Upper lobe of left lung (tissue), 4 donors: ENCODE measurements at regions not wholly inside any gene's neighbourhood (a gene's known extent, or its start where the extent isn't known, plus 50 kb on each side); places are given as distances from the start of the nearest gene placed in this dataset.

Experiments
- EP300 ChIP-seq, 4 donors: sonication (generic); formaldehyde crosslinking; IDR thresholded peaks; one replicate each; pipeline ENCODE4 v1.5.1; 2017; ENCODE audit warnings: antibody characterized with exemption in 4 of 4, control low read depth in 2 of 4
- POLR2A ChIP-seq, 4 donors: fragments of 450-650 bp; IDR thresholded peaks; one replicate each; pipeline ENCODE4 v1.5.1; 2016 to 2017; ENCODE audit warnings: antibody characterized with exemption in 4 of 4, mild to moderate bottlenecking in 2 of 4
- POLR2AphosphoS5 ChIP-seq, 2 donors: sonication (generic); formaldehyde crosslinking; IDR thresholded peaks; one replicate each; pipeline ENCODE4 v1.5.1; 2017; ENCODE audit warnings: antibody characterized with exemption in 2 of 2
- TF ChIP-seq, protein P1 (sequence below), 6 experiments: fragments of 450-650 bp in 4 of 6; fragments of 200-600 bp in 2 of 6; sonication (generic) in 2 of 6; IDR thresholded peaks; one replicate each; pipeline ENCODE4 v1.5.1; 2016 to 2019; ENCODE audit warnings: antibody characterized with exemption in 6 of 6

DNA sequence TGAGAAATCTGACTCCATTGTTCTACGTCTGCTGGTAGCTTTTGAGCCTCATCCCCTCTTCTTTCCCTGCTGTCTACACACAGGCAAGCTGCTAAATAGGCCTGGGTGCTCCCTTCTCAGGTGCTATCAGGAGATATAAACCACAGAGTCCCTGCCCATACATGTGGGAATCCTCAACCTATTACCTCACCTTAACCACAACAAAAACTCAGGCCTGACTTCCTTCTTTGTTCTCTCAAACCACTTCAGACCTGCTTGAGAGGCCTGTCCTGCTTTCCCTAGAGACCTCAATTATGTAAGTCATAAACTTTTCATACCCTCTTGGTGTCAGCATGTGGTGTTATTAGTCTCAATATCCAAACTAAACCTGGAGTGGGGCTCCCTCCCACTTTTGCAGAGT is 75.0 kb upstream of the MAGI2 start:
- TF ChIP-seq POLR2AphosphoS5 (IDR thresholded peaks at IDR 0.05) (no peak), POLR2A (IDR thresholded peaks at IDR 0.05) (no peak), EP300 (IDR thresholded peaks at IDR 0.05) (no peak)
- TF ChIP-seq, protein P1, sequence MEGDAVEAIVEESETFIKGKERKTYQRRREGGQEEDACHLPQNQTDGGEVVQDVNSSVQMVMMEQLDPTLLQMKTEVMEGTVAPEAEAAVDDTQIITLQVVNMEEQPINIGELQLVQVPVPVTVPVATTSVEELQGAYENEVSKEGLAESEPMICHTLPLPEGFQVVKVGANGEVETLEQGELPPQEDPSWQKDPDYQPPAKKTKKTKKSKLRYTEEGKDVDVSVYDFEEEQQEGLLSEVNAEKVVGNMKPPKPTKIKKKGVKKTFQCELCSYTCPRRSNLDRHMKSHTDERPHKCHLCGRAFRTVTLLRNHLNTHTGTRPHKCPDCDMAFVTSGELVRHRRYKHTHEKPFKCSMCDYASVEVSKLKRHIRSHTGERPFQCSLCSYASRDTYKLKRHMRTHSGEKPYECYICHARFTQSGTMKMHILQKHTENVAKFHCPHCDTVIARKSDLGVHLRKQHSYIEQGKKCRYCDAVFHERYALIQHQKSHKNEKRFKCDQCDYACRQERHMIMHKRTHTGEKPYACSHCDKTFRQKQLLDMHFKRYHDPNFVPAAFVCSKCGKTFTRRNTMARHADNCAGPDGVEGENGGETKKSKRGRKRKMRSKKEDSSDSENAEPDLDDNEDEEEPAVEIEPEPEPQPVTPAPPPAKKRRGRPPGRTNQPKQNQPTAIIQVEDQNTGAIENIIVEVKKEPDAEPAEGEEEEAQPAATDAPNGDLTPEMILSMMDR (IDR thresholded peaks at IDR 0.05): no peak
